ENCODE measurements at regions not wholly inside any gene's neighbourhood (a gene's known extent, or its start where the extent isn't known, plus 50 kb on each side); places are given as distances from the start of the nearest gene placed in this dataset.

GRCh38 chr1:57860931-57861565 is 437.2 kb upstream of the DAB1 start:
- peak in 2 of 3 donors; percentile 62 to 71 for DNase-seq
- Histone ChIP-seq H3K4me3 (no peak overlapping the region), H3K36me3 (no peaks in the 10 kb centered on the region), H3K27me3 (no peaks in the 10 kb centered on the region), H3K4me1 (peaks cover 0 to 5% (median 0%) of the 10 kb centered on the region in 4 donors), H3K9me3 (no peaks in the 10 kb centered on the region), H3K27ac (peak overlapping the region in 2 of 4 donors; percentile 25 to 49)
- TF ChIP-seq POLR2A (IDR thresholded peaks at IDR 0.05), result no peak
- TF ChIP-seq CTCF (IDR thresholded peaks at IDR 0.05), result no peak

DNA sequence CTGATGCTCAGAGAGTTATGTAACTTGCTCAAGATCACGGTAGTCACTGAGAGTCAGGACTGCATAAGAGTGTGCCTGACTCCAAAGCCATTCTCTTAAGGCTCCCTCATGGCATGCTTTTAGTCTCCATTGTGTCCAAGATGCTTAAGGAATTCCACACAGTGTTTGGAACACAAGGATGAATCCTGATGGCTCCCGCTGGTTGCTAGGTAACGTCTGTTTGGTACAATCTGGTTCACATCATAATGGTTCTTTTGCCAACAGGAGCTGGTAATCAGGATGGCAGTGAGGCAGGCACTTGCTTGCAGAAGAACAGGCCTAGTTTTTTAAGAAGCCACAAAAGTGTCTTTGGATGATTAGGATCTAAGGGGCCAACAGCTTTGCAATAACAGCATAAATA is 436.5 kb upstream of the DAB1 start:
- no peaks in the 10 kb centered on the region for H3K9me3 ChIP-seq
- H3K36me3 ChIP-seq, result no peaks in the 10 kb centered on the region
- no peak overlapping the region for H3K4me3 ChIP-seq
- peaks cover 0 to 5% (median 0%) of the 10 kb centered on the region in 4 donors for H3K4me1 ChIP-seq
- H3K27ac ChIP-seq, result peak overlapping the region in 2 of 4 donors; percentile 25 to 49
- TF ChIP-seq POLR2A (IDR thresholded peaks at IDR 0.05) (no peak), CTCF (IDR thresholded peaks at IDR 0.05) (no peak)
- H3K27me3 ChIP-seq, result no peaks in the 10 kb centered on the region
- DNase-seq, result no peak

DNA sequence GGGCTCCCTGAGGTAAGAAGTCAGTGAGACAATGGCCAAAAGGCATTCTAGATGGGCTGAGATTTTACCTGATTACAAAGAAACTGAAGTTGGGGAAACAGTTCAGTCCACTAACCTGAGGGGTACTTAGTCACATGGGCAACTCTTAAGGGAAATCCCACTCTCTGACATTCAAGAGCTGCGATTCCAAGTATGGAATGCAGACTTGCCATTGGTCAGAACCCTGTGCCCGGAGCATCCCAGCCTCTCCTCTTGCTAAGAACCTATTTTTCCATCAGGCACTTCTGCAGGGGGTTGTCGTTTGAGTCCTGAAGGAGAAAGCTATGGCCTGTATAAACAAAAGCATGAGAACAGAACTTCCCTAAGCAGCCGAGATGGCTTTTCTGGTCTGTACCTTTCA is 434.9 kb upstream of the DAB1 start:
- TF ChIP-seq CTCF (IDR thresholded peaks at IDR 0.05) (no peak), POLR2A (IDR thresholded peaks at IDR 0.05) (no peak)
- no peaks in the 10 kb centered on the region for H3K9me3 ChIP-seq
- H3K27me3 ChIP-seq, result no peaks in the 10 kb centered on the region
- no peak overlapping the region for H3K4me3 ChIP-seq
- no peaks in the 10 kb centered on the region for H3K36me3 ChIP-seq
- H3K4me1 ChIP-seq, result peaks cover 0 to 5% (median 0%) of the 10 kb centered on the region in 4 donors
- H3K27ac ChIP-seq, result no peak overlapping the region
- DNase-seq, result no peak

GRCh38 chr1:57857809-57858208 is 433.9 kb upstream of the DAB1 start:
- no peak for DNase-seq
- Histone ChIP-seq H3K4me1 (peaks cover 0 to 5% (median 0%) of the 10 kb centered on the region in 4 donors), H3K9me3 (no peaks in the 10 kb centered on the region), H3K4me3 (no peak overlapping the region), H3K27me3 (no peaks in the 10 kb centered on the region), H3K27ac (no peak overlapping the region), H3K36me3 (no peaks in the 10 kb centered on the region)
- no peak for TF ChIP-seq POLR2A (IDR thresholded peaks at IDR 0.05)
- TF ChIP-seq CTCF (IDR thresholded peaks at IDR 0.05), result no peak

DNA sequence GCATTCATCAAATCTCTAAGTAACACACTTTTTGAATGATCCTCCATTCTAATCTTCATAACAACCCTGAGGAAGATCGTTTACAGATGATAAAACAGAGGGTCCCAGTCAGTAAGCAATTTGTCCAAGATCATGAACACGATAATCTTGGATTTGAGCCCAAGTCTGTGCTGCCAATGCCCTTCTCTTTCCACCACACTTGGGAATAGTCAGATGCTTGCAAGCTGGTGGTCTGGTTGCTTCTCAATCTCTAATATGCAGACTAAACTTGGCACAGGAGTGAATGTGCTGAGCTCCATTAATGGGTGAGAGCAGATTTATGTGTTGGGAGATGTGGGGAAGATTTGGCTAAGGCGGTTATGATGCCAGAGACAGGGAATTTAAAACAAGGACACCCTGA is 430.6 kb upstream of the DAB1 start:
- no peak for DNase-seq
- H3K9me3 ChIP-seq, result no peaks in the 10 kb centered on the region
- no peak overlapping the region for H3K4me3 ChIP-seq
- no peaks in the 10 kb centered on the region for H3K27me3 ChIP-seq
- H3K36me3 ChIP-seq, result no peaks in the 10 kb centered on the region
- no peak overlapping the region for H3K27ac ChIP-seq
- TF ChIP-seq POLR2A (IDR thresholded peaks at IDR 0.05), result no peak
- no peaks in the 10 kb centered on the region for H3K4me1 ChIP-seq

DNA sequence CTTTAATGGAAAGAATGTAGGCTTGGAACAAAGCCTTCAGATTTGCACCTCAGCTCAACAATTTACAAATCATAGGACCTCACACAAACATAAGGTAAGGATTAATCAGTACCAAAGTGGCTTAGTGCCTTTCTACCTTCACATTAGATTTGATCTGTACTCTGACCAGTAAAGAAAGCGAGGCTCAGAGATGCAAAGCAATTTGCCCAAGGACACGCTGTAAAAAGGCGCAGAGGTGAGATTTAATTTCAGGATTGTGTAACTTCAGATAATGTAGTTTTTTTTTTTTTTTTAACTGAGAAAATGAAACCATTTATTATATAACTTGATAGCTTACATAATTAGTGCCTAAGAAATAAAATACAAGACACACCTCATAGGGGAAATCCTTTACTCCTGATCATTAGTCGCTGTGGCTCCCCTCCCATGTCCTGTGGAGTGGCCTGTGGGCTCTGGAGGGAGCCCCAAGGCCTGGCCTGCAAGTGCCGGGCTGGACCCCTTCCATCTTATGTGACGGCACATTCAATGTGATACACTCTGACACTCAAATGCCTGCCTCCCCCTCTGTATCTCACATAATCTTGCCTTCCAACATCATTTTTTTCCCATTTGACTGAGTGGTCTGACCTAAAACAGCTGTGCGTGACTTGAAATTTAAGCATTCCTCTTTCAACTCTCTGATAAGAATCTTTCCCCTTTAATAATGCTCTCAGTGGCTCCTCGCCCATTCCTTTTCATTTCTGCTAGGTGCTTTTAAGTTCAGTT is 426.5 kb upstream of the DAB1 start:
- no peak for DNase-seq
- Histone ChIP-seq H3K4me1 (no peaks in the 10 kb centered on the region), H3K9me3 (no peaks in the 10 kb centered on the region), H3K4me3 (no peak overlapping the region), H3K27me3 (no peaks in the 10 kb centered on the region), H3K36me3 (no peaks in the 10 kb centered on the region), H3K27ac (peak overlapping the region in 2 of 4 donors; percentile 43 to 74)
- TF ChIP-seq POLR2A (IDR thresholded peaks at IDR 0.05) (no peak), CTCF (IDR thresholded peaks at IDR 0.05) (no peak)

All from Peyer's patch (tissue), 4 donors.